HCT116 (cell line): ENCODE measurements at regions not wholly inside any gene's neighbourhood (a gene's known extent, or its start where the extent isn't known, plus 50 kb on each side); places are given as distances from the start of the nearest gene placed in this dataset.

Source experiments
- ATAC-seq: fragments of 200-7000 bp; cut with Tn5 transposase; 2 replicates; pipeline ENCODE4 v1.9.1; 2020; ENCODE audit warnings: mild to moderate bottlenecking, moderate library complexity
- BruUV-seq: library from RNA; stranded (reverse); fragments of 400-500 nt; replicated peaks from 2 replicates; lab custom pipeline; 2021; lab: Mats Ljungman, UMichigan
- CTCF ChIA-PET: fragments of 300-600 bp; sonication (Branson Sonifier 250); formaldehyde crosslinking; loops from one replicate; lab custom pipeline; 2021; ENCODE audit warnings: antibody characterized with exemption; lab: Charles Lee
- POLR2A ChIA-PET: fragments of 300-600, 350-600 bp; sonication (Branson Sonifier 250); formaldehyde crosslinking; loops from one replicate; lab custom pipeline; 2021; ENCODE audit warnings: antibody characterized with exemption; lab: Charles Lee
- RAD21 ChIA-PET, 2 experiments: fragments of 300-600 bp; sonication (Branson Sonifier 250); formaldehyde crosslinking; loops; one replicate each; lab custom pipeline; 2023; ENCODE audit warnings: low total read pairs in 2 of 2; ENCODE audit not compliant: uncharacterized antibody in 2 of 2, unreplicated experiment in 2 of 2, low non-redundant PET in 1 of 2; lab: Charles Lee
- DNase-seq: peaks from one replicate; pipeline ENCODE4 v3.0.0-alpha.2; 2010; ENCODE audit warnings: low read depth, low spot score
- H2AFZ ChIP-seq: fragments of 200-600 bp; shearing (Covaris generic), sonication (generic); 2 replicates; pipeline ENCODE4 v1.6.1; 2017; ENCODE audit warnings: low read depth, mixed run types, mixed read lengths, antibody characterized with exemption, low read length; ENCODE audit not compliant: poor library complexity, severe bottlenecking
- H3K27ac ChIP-seq: 2 replicates; pipeline ENCODE4 v1.5.1; 2012; ENCODE audit warnings: low read depth, low read length
- H3K27me3 ChIP-seq: fragments of 200-600 bp; sonication (generic); 2 replicates; pipeline ENCODE4 v1.6.1; 2016; ENCODE audit warnings: mixed run types, low read length, mixed read lengths; ENCODE audit not compliant: insufficient read depth
- H3K36me3 ChIP-seq, 2 experiments: fragments of 200-500 bp in 1 of 2; fragments of 200-600 bp in 1 of 2; sonication (Bioruptor generic) in 1 of 2; sonication (generic) in 1 of 2; 2 replicates each; pipeline versions ENCODE4 v1.5.1 to v1.6.1; 2014 to 2016; ENCODE audit warnings: low read length in 2 of 2, inconsistent platforms in 1 of 2, mixed read lengths in 1 of 2, mixed run types in 1 of 2; ENCODE audit not compliant: insufficient read depth in 2 of 2, control insufficient read depth in 1 of 2
- H3K4me1 ChIP-seq, 2 experiments: fragments of 200-600 bp in 1 of 2; sonication (generic) in 1 of 2; 2 replicates each; pipeline versions ENCODE4 v1.5.1 to v1.6.1; 2012 to 2017; ENCODE audit warnings: low read length in 2 of 2, inconsistent platforms in 1 of 2, mild to moderate bottlenecking in 1 of 2, mixed read lengths in 1 of 2, mixed run types in 1 of 2, moderate library complexity in 1 of 2; ENCODE audit not compliant: insufficient read depth in 2 of 2, control insufficient read depth in 1 of 2
- H3K4me2 ChIP-seq: fragments of 200-600 bp; sonication (generic); 2 replicates; pipeline ENCODE4 v1.6.1; 2017; ENCODE audit warnings: mixed run types, low read length, mixed read lengths
- H3K4me3 ChIP-seq, 2 experiments: fragments of 200-600 bp in 1 of 2; sonication (generic) in 1 of 2; replicated peaks in 1 of 2; 2 replicates each; pipeline ENCODE4 v1.5.1; 2011 to 2016; ENCODE audit warnings: low read length in 2 of 2, control low read depth in 1 of 2, low read depth in 1 of 2, mild to moderate bottlenecking in 1 of 2, mixed read lengths in 1 of 2, mixed run types in 1 of 2
- H3K79me2 ChIP-seq: fragments of 200-600 bp; sonication (generic); 2 replicates; pipeline ENCODE4 v1.6.1; 2017; ENCODE audit warnings: mild to moderate bottlenecking, mixed run types, low read length, moderate library complexity, mixed read lengths; ENCODE audit not compliant: insufficient read depth
- H3K9ac ChIP-seq: fragments of 200-600 bp; sonication (generic); 2 replicates; pipeline ENCODE4 v1.6.1; 2016; ENCODE audit warnings: low read length, mixed read lengths
- H3K9me2 ChIP-seq: fragments of 200-600 bp; sonication (generic), shearing (Covaris generic); 2 replicates; pipeline ENCODE4 v1.6.1; 2017; ENCODE audit warnings: mixed run types, mild to moderate bottlenecking, moderate library complexity; ENCODE audit not compliant: insufficient read depth
- H3K9me3 ChIP-seq, 2 experiments: fragments of 200-500 bp in 1 of 2; fragments of 200-600 bp in 1 of 2; sonication (Bioruptor generic) in 1 of 2; sonication (generic) in 1 of 2; 2 replicates each; pipeline ENCODE4 v1.6.1; 2014 to 2017; ENCODE audit warnings: low read length in 2 of 2, mixed read lengths in 2 of 2, inconsistent platforms in 1 of 2, low read depth in 1 of 2, mild to moderate bottlenecking in 1 of 2, mixed run types in 1 of 2, moderate library complexity in 1 of 2; ENCODE audit not compliant: control insufficient read depth in 1 of 2, insufficient read depth in 1 of 2
- H4K20me1 ChIP-seq: fragments of 200-600 bp; sonication (generic), shearing (Covaris generic); 2 replicates; pipeline ENCODE4 v1.6.1; 2017; ENCODE audit warnings: mixed run types, mild to moderate bottlenecking, moderate library complexity; ENCODE audit not compliant: insufficient read depth
- CBX3 ChIP-seq: IDR thresholded peaks from 2 replicates; pipeline ENCODE4 v1.6.1; 2012; ENCODE audit warnings: low read depth
- CEBPB ChIP-seq: IDR thresholded peaks from 2 replicates; pipeline ENCODE4 v1.6.1; 2012; ENCODE audit warnings: low read depth
- EGR1 ChIP-seq: IDR thresholded peaks from 2 replicates; pipeline ENCODE4 v1.6.1; 2012; ENCODE audit warnings: low read depth
- EZH2 ChIP-seq: fragments of 200-600 bp; sonication (generic); IDR thresholded peaks from 2 replicates; pipeline ENCODE4 v1.6.1; 2017; ENCODE audit warnings: antibody characterized with exemption, mixed run types
- EZH2phosphoT487 ChIP-seq: fragments of 200-600 bp; IDR thresholded peaks from 2 replicates; pipeline ENCODE4 v1.6.1; 2018; ENCODE audit warnings: antibody characterized with exemption, borderline replicate concordance
- POLR2A ChIP-seq: IDR thresholded peaks from 2 replicates; pipeline ENCODE4 v1.7.0; 2011; ENCODE audit warnings: borderline replicate concordance; ENCODE audit not compliant: insufficient read depth, insufficient read length; ENCODE audit errors: extremely low read depth
- POLR2AphosphoS5 ChIP-seq: IDR thresholded peaks from 2 replicates; pipeline ENCODE4 v1.6.1; 2011; ENCODE audit warnings: mild to moderate bottlenecking, low read depth, low read length, moderate library complexity
- RAD21 ChIP-seq: IDR thresholded peaks from 2 replicates; pipeline ENCODE4 v1.6.1; 2012; ENCODE audit warnings: low read depth, mild to moderate bottlenecking
- SIN3A ChIP-seq: IDR thresholded peaks from 2 replicates; pipeline ENCODE4 v1.6.1; 2012; ENCODE audit warnings: low read depth
- SP1 ChIP-seq: IDR thresholded peaks from 2 replicates; pipeline ENCODE4 v1.6.1; 2012; ENCODE audit warnings: low read depth
- SRF ChIP-seq: IDR thresholded peaks from 2 replicates; pipeline ENCODE4 v1.6.1; 2012; ENCODE audit warnings: low read depth
- ZFX ChIP-seq: fragments of 450-650 bp; IDR thresholded peaks from 2 replicates; pipeline ENCODE4 v1.6.1; 2017
- intact Hi-C: fragments of 100-400 bp; cut with micrococcal nuclease; formaldehyde crosslinking; loops from 2 replicates; pipeline ENCODE4 v1.10.0; 2022
- TF ChIP-seq, protein P1 (sequence below): IDR thresholded peaks from 2 replicates; pipeline ENCODE4 v1.6.1; 2012; ENCODE audit warnings: low read depth
- TF ChIP-seq, protein P2 (sequence below), 3 experiments: fragments of 200-600 bp in 1 of 3; sonication (generic) in 1 of 3; IDR thresholded peaks in 2 of 3; conservative IDR thresholded peaks in 1 of 3; 2 replicates each; pipeline ENCODE4 v1.5.1; 2012 to 2017; ENCODE audit warnings: low read depth in 2 of 3, low read length in 2 of 3, antibody characterized with exemption in 1 of 3, borderline replicate concordance in 1 of 3, control low read depth in 1 of 3, mild to moderate bottlenecking in 1 of 3, mixed read lengths in 1 of 3, mixed run types in 1 of 3, moderate library complexity in 1 of 3; ENCODE audit not compliant: insufficient read depth in 1 of 3
- TF ChIP-seq, protein P3 (sequence below): IDR thresholded peaks from 2 replicates; pipeline ENCODE4 v1.6.1; 2011; ENCODE audit warnings: mild to moderate bottlenecking, low read length, moderate library complexity; ENCODE audit not compliant: insufficient replicate concordance; ENCODE audit errors: extremely low read depth
- TF ChIP-seq, protein P4 (sequence below): IDR thresholded peaks from 2 replicates; pipeline ENCODE4 v1.6.1; 2012

DNA sequence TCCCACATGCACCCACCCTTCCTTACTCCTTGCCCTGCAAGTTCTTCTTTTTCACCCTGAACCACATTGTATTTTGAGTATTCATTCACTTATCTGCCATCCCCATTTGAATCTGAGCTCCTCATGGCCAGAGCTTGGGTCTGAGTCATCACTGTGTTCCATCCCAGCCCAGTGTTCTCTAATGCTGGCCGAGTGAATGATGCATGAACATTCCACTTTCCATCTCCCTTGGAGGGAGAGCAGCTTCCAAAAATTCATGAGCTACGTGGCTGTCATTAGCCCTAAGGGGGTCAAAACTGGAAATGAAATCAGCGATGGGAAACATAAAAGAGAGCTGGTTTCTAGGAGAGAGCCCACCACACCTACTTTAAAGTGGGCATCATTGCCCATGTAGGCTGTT is 187.0 kb upstream of the USP24 start:
- CTCF ChIA-PET, result interaction anchor here (0.7 to 0.9 kb wide), 2 partner anchors 17 to 26 kb away, joined by 3 to 5 read pairs; no protein-coding TSS in a partner anchor
- POLR2A ChIA-PET, result no interaction called here

DNA sequence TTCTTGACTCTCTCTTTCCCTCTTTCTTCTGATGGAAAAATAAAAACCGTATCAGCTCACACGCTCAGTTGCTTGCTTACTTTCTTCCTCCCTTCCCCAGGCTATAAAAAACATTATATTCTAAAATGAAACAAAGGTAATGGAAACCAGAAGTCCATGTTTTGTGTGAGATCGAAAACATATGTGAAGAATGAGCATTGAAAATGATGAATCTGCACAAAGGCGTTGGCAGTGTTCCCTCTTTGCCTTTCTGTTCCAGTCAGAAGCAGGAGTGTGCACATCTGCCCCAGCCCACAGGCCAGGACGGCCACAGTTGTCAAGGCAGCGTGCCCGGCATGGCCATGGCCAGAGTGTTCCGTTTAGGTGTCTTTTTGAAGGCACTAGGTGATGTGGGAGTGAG is 185.3 kb upstream of the USP24 start:
- no peaks in the 10 kb centered on the region for H3K36me3 ChIP-seq
- POLR2A ChIA-PET, result no interaction called here
- no peaks in the 10 kb centered on the region for H3K79me2 ChIP-seq
- CTCF ChIA-PET, result no interaction called here
- H3K9me3 ChIP-seq, result no peaks in the 10 kb centered on the region
- no peak overlapping the region for H3K27ac ChIP-seq
- DNase-seq (no peak), ATAC-seq (no peak)
- no peaks in the 10 kb centered on the region for H3K27me3 ChIP-seq
- H2AFZ ChIP-seq, result no peak overlapping the region
- H3K9ac ChIP-seq, result no peak overlapping the region
- intact Hi-C loops, result no loop called here
- no peaks in the 10 kb centered on the region for H4K20me1 ChIP-seq
- H3K9me2 ChIP-seq, result no peaks in the 10 kb centered on the region
- no peak overlapping the region for H3K4me3 ChIP-seq
- RAD21 ChIA-PET, result no interaction called here
- no peaks in the 10 kb centered on the region for H3K4me1 ChIP-seq
- no TSS peak for BruUV-seq
- H3K4me2 ChIP-seq, result no peak overlapping the region
- TF ChIP-seq SP1 (no peak), RAD21 (no peak), EZH2 (no peak), EGR1 (no peak), ZFX (no peak)
- TF ChIP-seq, protein P1, sequence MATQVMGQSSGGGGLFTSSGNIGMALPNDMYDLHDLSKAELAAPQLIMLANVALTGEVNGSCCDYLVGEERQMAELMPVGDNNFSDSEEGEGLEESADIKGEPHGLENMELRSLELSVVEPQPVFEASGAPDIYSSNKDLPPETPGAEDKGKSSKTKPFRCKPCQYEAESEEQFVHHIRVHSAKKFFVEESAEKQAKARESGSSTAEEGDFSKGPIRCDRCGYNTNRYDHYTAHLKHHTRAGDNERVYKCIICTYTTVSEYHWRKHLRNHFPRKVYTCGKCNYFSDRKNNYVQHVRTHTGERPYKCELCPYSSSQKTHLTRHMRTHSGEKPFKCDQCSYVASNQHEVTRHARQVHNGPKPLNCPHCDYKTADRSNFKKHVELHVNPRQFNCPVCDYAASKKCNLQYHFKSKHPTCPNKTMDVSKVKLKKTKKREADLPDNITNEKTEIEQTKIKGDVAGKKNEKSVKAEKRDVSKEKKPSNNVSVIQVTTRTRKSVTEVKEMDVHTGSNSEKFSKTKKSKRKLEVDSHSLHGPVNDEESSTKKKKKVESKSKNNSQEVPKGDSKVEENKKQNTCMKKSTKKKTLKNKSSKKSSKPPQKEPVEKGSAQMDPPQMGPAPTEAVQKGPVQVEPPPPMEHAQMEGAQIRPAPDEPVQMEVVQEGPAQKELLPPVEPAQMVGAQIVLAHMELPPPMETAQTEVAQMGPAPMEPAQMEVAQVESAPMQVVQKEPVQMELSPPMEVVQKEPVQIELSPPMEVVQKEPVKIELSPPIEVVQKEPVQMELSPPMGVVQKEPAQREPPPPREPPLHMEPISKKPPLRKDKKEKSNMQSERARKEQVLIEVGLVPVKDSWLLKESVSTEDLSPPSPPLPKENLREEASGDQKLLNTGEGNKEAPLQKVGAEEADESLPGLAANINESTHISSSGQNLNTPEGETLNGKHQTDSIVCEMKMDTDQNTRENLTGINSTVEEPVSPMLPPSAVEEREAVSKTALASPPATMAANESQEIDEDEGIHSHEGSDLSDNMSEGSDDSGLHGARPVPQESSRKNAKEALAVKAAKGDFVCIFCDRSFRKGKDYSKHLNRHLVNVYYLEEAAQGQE, result no peak
- TF ChIP-seq, protein P2, sequence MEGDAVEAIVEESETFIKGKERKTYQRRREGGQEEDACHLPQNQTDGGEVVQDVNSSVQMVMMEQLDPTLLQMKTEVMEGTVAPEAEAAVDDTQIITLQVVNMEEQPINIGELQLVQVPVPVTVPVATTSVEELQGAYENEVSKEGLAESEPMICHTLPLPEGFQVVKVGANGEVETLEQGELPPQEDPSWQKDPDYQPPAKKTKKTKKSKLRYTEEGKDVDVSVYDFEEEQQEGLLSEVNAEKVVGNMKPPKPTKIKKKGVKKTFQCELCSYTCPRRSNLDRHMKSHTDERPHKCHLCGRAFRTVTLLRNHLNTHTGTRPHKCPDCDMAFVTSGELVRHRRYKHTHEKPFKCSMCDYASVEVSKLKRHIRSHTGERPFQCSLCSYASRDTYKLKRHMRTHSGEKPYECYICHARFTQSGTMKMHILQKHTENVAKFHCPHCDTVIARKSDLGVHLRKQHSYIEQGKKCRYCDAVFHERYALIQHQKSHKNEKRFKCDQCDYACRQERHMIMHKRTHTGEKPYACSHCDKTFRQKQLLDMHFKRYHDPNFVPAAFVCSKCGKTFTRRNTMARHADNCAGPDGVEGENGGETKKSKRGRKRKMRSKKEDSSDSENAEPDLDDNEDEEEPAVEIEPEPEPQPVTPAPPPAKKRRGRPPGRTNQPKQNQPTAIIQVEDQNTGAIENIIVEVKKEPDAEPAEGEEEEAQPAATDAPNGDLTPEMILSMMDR (IDR thresholded peaks at IDR 0.05 in 2 of 3, conservative IDR thresholded peaks at IDR 0.05 in 1 of 3; ENCODE audit: borderline replicate concordance in 1 of 3, insufficient read depth in 1 of 3, low read depth in 2 of 3, low read length in 2 of 3), result no peak

More for the DNA sequence above, 187.0 kb upstream of the USP24 start:
- H3K27me3 ChIP-seq, result no peaks in the 10 kb centered on the region
- H3K4me2 ChIP-seq, result no peak overlapping the region
- H3K9me3 ChIP-seq, result no peaks in the 10 kb centered on the region
- H2AFZ ChIP-seq, result no peak overlapping the region
- no TSS peak for BruUV-seq
- no peak overlapping the region for H3K9ac ChIP-seq
- DNase-seq (no peak), ATAC-seq (no peak)
- no peaks in the 10 kb centered on the region for H3K36me3 ChIP-seq
- no peaks in the 10 kb centered on the region for H3K4me1 ChIP-seq
- intact Hi-C loops, result no loop called here
- no peak for TF ChIP-seq POLR2AphosphoS5
- TF ChIP-seq, protein P3, sequence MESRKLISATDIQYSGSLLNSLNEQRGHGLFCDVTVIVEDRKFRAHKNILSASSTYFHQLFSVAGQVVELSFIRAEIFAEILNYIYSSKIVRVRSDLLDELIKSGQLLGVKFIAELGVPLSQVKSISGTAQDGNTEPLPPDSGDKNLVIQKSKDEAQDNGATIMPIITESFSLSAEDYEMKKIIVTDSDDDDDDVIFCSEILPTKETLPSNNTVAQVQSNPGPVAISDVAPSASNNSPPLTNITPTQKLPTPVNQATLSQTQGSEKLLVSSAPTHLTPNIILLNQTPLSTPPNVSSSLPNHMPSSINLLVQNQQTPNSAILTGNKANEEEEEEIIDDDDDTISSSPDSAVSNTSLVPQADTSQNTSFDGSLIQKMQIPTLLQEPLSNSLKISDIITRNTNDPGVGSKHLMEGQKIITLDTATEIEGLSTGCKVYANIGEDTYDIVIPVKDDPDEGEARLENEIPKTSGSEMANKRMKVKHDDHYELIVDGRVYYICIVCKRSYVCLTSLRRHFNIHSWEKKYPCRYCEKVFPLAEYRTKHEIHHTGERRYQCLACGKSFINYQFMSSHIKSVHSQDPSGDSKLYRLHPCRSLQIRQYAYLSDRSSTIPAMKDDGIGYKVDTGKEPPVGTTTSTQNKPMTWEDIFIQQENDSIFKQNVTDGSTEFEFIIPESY, result no peak
- no peak for TF ChIP-seq CEBPB
- no peak for TF ChIP-seq CBX3
- no peak for TF ChIP-seq POLR2A
- no peak for TF ChIP-seq SRF
- TF ChIP-seq, protein P4, sequence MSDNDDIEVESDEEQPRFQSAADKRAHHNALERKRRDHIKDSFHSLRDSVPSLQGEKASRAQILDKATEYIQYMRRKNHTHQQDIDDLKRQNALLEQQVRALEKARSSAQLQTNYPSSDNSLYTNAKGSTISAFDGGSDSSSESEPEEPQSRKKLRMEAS, result no peak
- no peak for TF ChIP-seq EZH2phosphoT487
- TF ChIP-seq SIN3A, result no peak
- H3K27ac ChIP-seq, result no peak overlapping the region
- H3K4me3 ChIP-seq, result no peak overlapping the region
- H3K9me2 ChIP-seq, result no peaks in the 10 kb centered on the region
- H3K79me2 ChIP-seq, result no peaks in the 10 kb centered on the region
- RAD21 ChIA-PET, result no interaction called here
- H4K20me1 ChIP-seq, result no peaks in the 10 kb centered on the region
